OCI-LY3 (cell line): ENCODE measurements at regions not wholly inside any gene's neighbourhood (a gene's known extent, or its start where the extent isn't known, plus 50 kb on each side); places are given as distances from the start of the nearest gene placed in this dataset.
"Not testable (repeated sequence)": the region's sequence is repeated elsewhere in the genome, so short reads cannot be mapped to it uniquely, and the experiment has no call there.

Experiments
- CTCF ChIP-seq: fragments of 200-600, 300-600 bp; sonication (generic); IDR thresholded peaks from 2 replicates; pipeline ENCODE4 v1.5.1; 2014; ENCODE audit warnings: antibody characterized with exemption, low read length, low read depth
- EZH2phosphoT487 ChIP-seq: fragments of 200-600 bp; shearing (Covaris generic); IDR thresholded peaks from 2 replicates; pipeline ENCODE4 v1.6.1; 2018; ENCODE audit warnings: antibody characterized with exemption, mixed run types, low read depth

DNA sequence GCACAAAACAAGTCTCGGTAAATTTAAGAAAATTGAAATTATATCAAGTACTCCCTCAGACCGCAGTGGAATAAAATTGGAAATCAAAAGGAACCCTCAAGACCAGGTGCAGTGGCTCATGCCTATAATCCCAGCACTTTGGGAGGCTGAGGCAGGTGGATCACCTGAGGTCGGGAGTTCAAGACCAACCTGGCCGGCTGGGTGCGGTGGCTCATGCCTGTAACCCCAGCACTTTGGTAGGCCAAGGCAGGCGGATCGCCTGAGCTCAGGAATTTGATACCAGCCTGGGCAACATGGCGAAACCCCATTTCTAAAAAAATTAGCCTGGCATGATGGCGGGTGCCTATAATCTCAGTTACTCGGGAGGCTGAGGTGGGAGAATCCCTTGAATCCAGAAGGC lies 135.7 kb upstream of the RAG2 start:
- not testable (repeated sequence) for TF ChIP-seq CTCF, EZH2phosphoT487
